ENCODE measurements at regions not wholly inside any gene's neighbourhood (a gene's known extent, or its start where the extent isn't known, plus 50 kb on each side); places are given as distances from the start of the nearest gene placed in this dataset.

GRCh38 chr6:99841297-99841696, 152.7 kb downstream of the MCHR2 start:
- Histone ChIP-seq H3K4me1 (replicated peaks in 1 of 4; ENCODE audit: control insufficient read depth in 3 of 4, insufficient read depth in 4 of 4, low read length in 3 of 4) (peaks cover 0 to 8% (median under 1%) of the 10 kb centered on the region in 4 experiments; a peak in 1 of 7 replicates), H3K4ac (replicated peaks; ENCODE audit: insufficient read length, low read depth, low read length) (no peak overlapping the region), H3K14ac (ENCODE audit: insufficient read length) (no peak overlapping the region), H4K5ac (ENCODE audit: insufficient read length, low read depth, low read length) (no peak overlapping the region), H4K20me1 (replicated peaks in 1 of 2; ENCODE audit: control insufficient read depth in 1 of 2, insufficient read depth in 2 of 2, low read length in 2 of 2) (no peaks in the 10 kb centered on the region), H2AK5ac (ENCODE audit: low read depth, low read length) (no peak overlapping the region), H4K8ac (ENCODE audit: extremely low read depth, insufficient read depth, low read length) (no peak overlapping the region), H3K79me2 (ENCODE audit: control insufficient read depth in 1 of 2, insufficient read depth in 2 of 2, low read length in 2 of 2) (no peaks in the 10 kb centered on the region), H3K79me1 (ENCODE audit: low read depth, low read length) (no peaks in the 10 kb centered on the region), H3K27ac (ENCODE audit: low read depth, low read length) (no peak overlapping the region), H4K91ac (replicated peaks; ENCODE audit: insufficient read length, low read length) (no peak overlapping the region), H2BK12ac (ENCODE audit: low read depth, low read length) (no peak overlapping the region), H2BK5ac (ENCODE audit: low read depth, low read length) (no peak overlapping the region), H3K9ac (replicated peaks in 1 of 4; ENCODE audit: extremely low read depth in 1 of 4, low read depth in 3 of 4, low read length in 3 of 4) (no peak overlapping the region), H3K23ac (ENCODE audit: insufficient read length) (no peak overlapping the region), H3K36me3 (ENCODE audit: control insufficient read depth in 2 of 4, insufficient read depth in 4 of 4, low read length in 3 of 4) (no peaks in the 10 kb centered on the region), H3K4me3 (ENCODE audit: extremely low read depth in 1 of 4, insufficient read depth in 2 of 4, low read depth in 3 of 4, low read length in 4 of 4) (no peak overlapping the region), H2BK20ac (ENCODE audit: low read length) (no peak overlapping the region), H3K27me3 (replicated peaks in 1 of 4; ENCODE audit: control insufficient read depth in 3 of 4, extremely low read depth in 1 of 4, insufficient read depth in 3 of 4, low read length in 3 of 4) (no peaks in the 10 kb centered on the region; a peak in 2 of 7 replicates), H2BK120ac (replicated peaks; ENCODE audit: low read depth, low read length) (no peak overlapping the region), H2BK15ac (ENCODE audit: low read length) (no peak overlapping the region), H2AFZ (ENCODE audit: low read length) (no peak overlapping the region), H3K9me3 (ENCODE audit: insufficient read depth in 2 of 2, low read depth in 1 of 2, low read length in 1 of 2) (no peaks in the 10 kb centered on the region), H3K4me2 (ENCODE audit: insufficient read depth in 1 of 2, low read depth in 2 of 2, low read length in 2 of 2) (no peak overlapping the region), H3K23me2 (ENCODE audit: low read depth, low read length) (no peaks in the 10 kb centered on the region), H3K18ac (ENCODE audit: extremely low read depth, low read length) (no peak overlapping the region), H3K56ac (replicated peaks; ENCODE audit: insufficient read length, low read depth, low read length) (no peak overlapping the region)
- FAIRE-seq = no peak
- 100% methylated on average over 1 of the region's 1 CpG; no CpG with 5 or more reads in 1 of the 2 experiments for WGBS, 2 experiments (ENCODE audit: extremely low coverage in 1 of 2, insufficient coverage in 1 of 2, insufficient read length in 1 of 2, insufficient replicate concordance in 2 of 2, low coverage in 1 of 2, low lambda C conversion rate in 2 of 2, missing lambda C conversion rate in 1 of 2)
- DNase-seq (ENCODE audit: low read depth in 1 of 2, low spot score in 2 of 2) = no peak
- POLR2A ChIA-PET (ENCODE audit: partially characterized antibody) = no interaction called here
- CTCF ChIA-PET (ENCODE audit: partially characterized antibody) = interaction anchor here (0.6 to 2.1 kb wide), 5 partner anchors 14 to 224 kb away, joined by 3 to 8 read pairs (median 5); no protein-coding TSS in a partner anchor
- TF ChIP-seq GTF2F1 (IDR thresholded peaks at IDR 0.05; ENCODE audit: borderline replicate concordance, low read depth, low read length) = no peak
- no peak for TF ChIP-seq SP2 (IDR thresholded peaks at IDR 0.05; ENCODE audit: low read length)
- TF ChIP-seq ZNF274 (IDR thresholded peaks at IDR 0.05; ENCODE audit: borderline replicate concordance, extremely low read depth, low read length) = no peak

Measured in H1 (cell line).